Activated CD4-positive, alpha-beta T cell treated with anti-CD3 and anti-CD28 coated beads, Interleukin-2, amount 10 ng/mL, durations not matched to agents 7 days and 5 days (primary cell): ENCODE measurements at regions not wholly inside any gene's neighbourhood (a gene's known extent, or its start where the extent isn't known, plus 50 kb on each side); places are given as distances from the start of the nearest gene placed in this dataset.

Source experiments
- CTCF ChIA-PET: fragments of 350-600 bp; sonication (Branson Sonifier 250); formaldehyde crosslinking; loops from one replicate; lab custom pipeline; 2021; ENCODE audit warnings: antibody characterized with exemption; lab: Charles Lee
- POLR2A ChIA-PET: fragments of 350-600 bp; sonication (Branson Sonifier 250); formaldehyde crosslinking; loops from one replicate; lab custom pipeline; 2021; ENCODE audit warnings: antibody characterized with exemption; lab: Charles Lee
- DNase-seq: peaks from one replicate; pipeline ENCODE4 v3.0.0-alpha.2; 2020
- H3K27ac Mint-ChIP-seq: one replicate; pipeline ENCODE4 v1.8.0; 2021; ENCODE audit warnings: mild to moderate bottlenecking, moderate library complexity, mixed read lengths
- H3K27me3 Mint-ChIP-seq: one replicate; pipeline ENCODE4 v1.8.0; 2021; ENCODE audit warnings: mixed read lengths
- H3K36me3 Mint-ChIP-seq: one replicate; pipeline ENCODE4 v1.8.0; 2021; ENCODE audit warnings: low read depth, mixed read lengths
- H3K4me1 Mint-ChIP-seq: one replicate; pipeline ENCODE4 v1.8.0; 2021; ENCODE audit warnings: mixed read lengths
- H3K4me3 Mint-ChIP-seq: one replicate; pipeline ENCODE4 v1.8.0; 2021; ENCODE audit warnings: mild to moderate bottlenecking, moderate library complexity, mixed read lengths
- H3K9me3 Mint-ChIP-seq: one replicate; pipeline ENCODE4 v1.8.0; 2021; ENCODE audit warnings: mixed read lengths

GRCh38 chr2:83517727-83518368, 941.2 kb downstream of the SUCLG1 start:
- Mint-ChIP-seq H3K9me3 (peaks cover 4% of the 10 kb centered on the region), H3K4me1 (no peaks in the 10 kb centered on the region), H3K27me3 (no peaks in the 10 kb centered on the region), H3K36me3 (no peaks in the 10 kb centered on the region), H3K4me3 (no peak overlapping the region), H3K27ac (no peak overlapping the region)
- CTCF ChIA-PET, result no interaction called here
- POLR2A ChIA-PET, result no interaction called here
- DNase-seq, result no peak

- no peak overlapping the region for H3K27ac Mint-ChIP-seq
- no peaks in the 10 kb centered on the region for H3K4me1 Mint-ChIP-seq
- DNase-seq, result no peak
- H3K36me3 Mint-ChIP-seq, result no peaks in the 10 kb centered on the region
- no peak overlapping the region for H3K4me3 Mint-ChIP-seq
- H3K9me3 Mint-ChIP-seq, result peaks cover 4% of the 10 kb centered on the region
- H3K27me3 Mint-ChIP-seq, result no peaks in the 10 kb centered on the region
- POLR2A ChIA-PET, result no interaction called here
- CTCF ChIA-PET, result interaction anchor here (0.5 kb wide), 1 partner anchor 1361 kb away, joined by 9 read pairs; no protein-coding TSS in a partner anchor
These were observed 942.6 kb downstream of the SUCLG1 start for GRCh38 chr2:83516503-83516902.

- H3K4me1 Mint-ChIP-seq, result no peaks in the 10 kb centered on the region
- H3K27ac Mint-ChIP-seq, result no peak overlapping the region
- no peaks in the 10 kb centered on the region for H3K9me3 Mint-ChIP-seq
- H3K36me3 Mint-ChIP-seq, result no peaks in the 10 kb centered on the region
- no peak overlapping the region for H3K4me3 Mint-ChIP-seq
- H3K27me3 Mint-ChIP-seq, result no peaks in the 10 kb centered on the region
- ChIA-PET POLR2A (no interaction called here), CTCF (no interaction called here)
- DNase-seq, result no peak
These were observed 971.6 kb downstream of the SUCLG1 start for GRCh38 chr2:83487451-83487850.

- Mint-ChIP-seq H3K36me3 (no peaks in the 10 kb centered on the region), H3K27ac (no peak overlapping the region), H3K9me3 (no peaks in the 10 kb centered on the region), H3K4me3 (no peak overlapping the region), H3K4me1 (no peaks in the 10 kb centered on the region), H3K27me3 (no peaks in the 10 kb centered on the region)
- CTCF ChIA-PET, result interaction anchor here (0.9 kb wide), 1 partner anchor 16 kb away, joined by 3 read pairs; no protein-coding TSS in a partner anchor
- no peak for DNase-seq
- POLR2A ChIA-PET, result no interaction called here
These were observed 977.6 kb downstream of the SUCLG1 start for GRCh38 chr2:83481436-83481835.

- CTCF ChIA-PET, result no interaction called here
- no peak overlapping the region for H3K27ac Mint-ChIP-seq
- no peaks in the 10 kb centered on the region for H3K36me3 Mint-ChIP-seq
- no peak for DNase-seq
- H3K4me1 Mint-ChIP-seq, result no peaks in the 10 kb centered on the region
- POLR2A ChIA-PET, result no interaction called here
- no peaks in the 10 kb centered on the region for H3K27me3 Mint-ChIP-seq
- no peak overlapping the region for H3K4me3 Mint-ChIP-seq
- H3K9me3 Mint-ChIP-seq, result no peaks in the 10 kb centered on the region
These were observed 981.0 kb downstream of the SUCLG1 start for GRCh38 chr2:83478037-83478436.

GRCh38 chr2:83475371-83475770, 983.7 kb downstream of the SUCLG1 start:
- H3K4me3 Mint-ChIP-seq, result no peak overlapping the region
- no peaks in the 10 kb centered on the region for H3K36me3 Mint-ChIP-seq
- H3K4me1 Mint-ChIP-seq, result no peaks in the 10 kb centered on the region
- no peak overlapping the region for H3K27ac Mint-ChIP-seq
- CTCF ChIA-PET, result no interaction called here
- H3K9me3 Mint-ChIP-seq, result no peaks in the 10 kb centered on the region
- DNase-seq, result no peak
- POLR2A ChIA-PET, result no interaction called here
- H3K27me3 Mint-ChIP-seq, result no peaks in the 10 kb centered on the region

- no peak overlapping the region for H3K27ac Mint-ChIP-seq
- no peak overlapping the region for H3K4me3 Mint-ChIP-seq
- ChIA-PET CTCF (no interaction called here), POLR2A (no interaction called here)
- DNase-seq, result no peak
- no peaks in the 10 kb centered on the region for H3K9me3 Mint-ChIP-seq
- no peaks in the 10 kb centered on the region for H3K27me3 Mint-ChIP-seq
- H3K4me1 Mint-ChIP-seq, result no peaks in the 10 kb centered on the region
- no peaks in the 10 kb centered on the region for H3K36me3 Mint-ChIP-seq
These were observed 987.4 kb downstream of the SUCLG1 start for GRCh38 chr2:83471655-83472054.

- POLR2A ChIA-PET, result no interaction called here
- no peak for DNase-seq
- H3K9me3 Mint-ChIP-seq, result no peaks in the 10 kb centered on the region
- no peak overlapping the region for H3K4me3 Mint-ChIP-seq
- no peak overlapping the region for H3K27ac Mint-ChIP-seq
- CTCF ChIA-PET, result no interaction called here
- H3K27me3 Mint-ChIP-seq, result no peaks in the 10 kb centered on the region
- no peaks in the 10 kb centered on the region for H3K4me1 Mint-ChIP-seq
- no peaks in the 10 kb centered on the region for H3K36me3 Mint-ChIP-seq
These were observed 988.2 kb downstream of the SUCLG1 start for GRCh38 chr2:83470928-83471327.

- DNase-seq, result no peak
- POLR2A ChIA-PET, result no interaction called here
- Mint-ChIP-seq H3K4me1 (no peaks in the 10 kb centered on the region), H3K27me3 (no peaks in the 10 kb centered on the region), H3K9me3 (no peaks in the 10 kb centered on the region), H3K27ac (no peak overlapping the region), H3K4me3 (no peak overlapping the region), H3K36me3 (no peaks in the 10 kb centered on the region)
- CTCF ChIA-PET, result no interaction called here
These were observed 994.6 kb downstream of the SUCLG1 start for GRCh38 chr2:83464444-83464843.

GRCh38 chr2:83462881-83463280, 996.2 kb downstream of the SUCLG1 start:
- ChIA-PET POLR2A (no interaction called here), CTCF (no interaction called here)
- no peaks in the 10 kb centered on the region for H3K9me3 Mint-ChIP-seq
- no peak overlapping the region for H3K27ac Mint-ChIP-seq
- H3K27me3 Mint-ChIP-seq, result no peaks in the 10 kb centered on the region
- no peak for DNase-seq
- H3K4me3 Mint-ChIP-seq, result no peak overlapping the region
- H3K36me3 Mint-ChIP-seq, result no peaks in the 10 kb centered on the region
- no peaks in the 10 kb centered on the region for H3K4me1 Mint-ChIP-seq

GRCh38 chr2:83461135-83461534, 997.9 kb downstream of the SUCLG1 start:
- H3K4me1 Mint-ChIP-seq, result no peaks in the 10 kb centered on the region
- no peaks in the 10 kb centered on the region for H3K36me3 Mint-ChIP-seq
- no peaks in the 10 kb centered on the region for H3K27me3 Mint-ChIP-seq
- no peak for DNase-seq
- no peaks in the 10 kb centered on the region for H3K9me3 Mint-ChIP-seq
- no peak overlapping the region for H3K4me3 Mint-ChIP-seq
- ChIA-PET POLR2A (no interaction called here), CTCF (no interaction called here)
- H3K27ac Mint-ChIP-seq, result no peak overlapping the region

GRCh38 chr2:83459456-83459855, 999.6 kb downstream of the SUCLG1 start:
- CTCF ChIA-PET, result no interaction called here
- Mint-ChIP-seq H3K4me1 (no peaks in the 10 kb centered on the region), H3K4me3 (no peak overlapping the region), H3K9me3 (no peaks in the 10 kb centered on the region), H3K27ac (no peak overlapping the region), H3K27me3 (no peaks in the 10 kb centered on the region), H3K36me3 (no peaks in the 10 kb centered on the region)
- POLR2A ChIA-PET, result no interaction called here
- DNase-seq, result no peak

GRCh38 chr2:83435989-83436388, 1023.1 kb downstream of the SUCLG1 start:
- Mint-ChIP-seq H3K9me3 (no peaks in the 10 kb centered on the region), H3K27ac (no peak overlapping the region), H3K4me3 (no peak overlapping the region), H3K27me3 (no peaks in the 10 kb centered on the region), H3K4me1 (no peaks in the 10 kb centered on the region), H3K36me3 (no peaks in the 10 kb centered on the region)
- no peak for DNase-seq
- ChIA-PET POLR2A (no interaction called here), CTCF (no interaction called here)

GRCh38 chr2:83420993-83421392, 1038.1 kb downstream of the SUCLG1 start:
- no peak for DNase-seq
- Mint-ChIP-seq H3K27ac (no peak overlapping the region), H3K27me3 (no peaks in the 10 kb centered on the region), H3K4me1 (no peaks in the 10 kb centered on the region), H3K4me3 (no peak overlapping the region), H3K36me3 (no peaks in the 10 kb centered on the region), H3K9me3 (peaks cover 13% of the 10 kb centered on the region)
- ChIA-PET POLR2A (no interaction called here), CTCF (no interaction called here)
